Stimulated activated CD8-positive, alpha-beta memory T cell treated with anti-CD3 and anti-CD28 coated beads, Interleukin-2, amount 100 ng/mL, for 48 hours (primary cell): ENCODE measurements at regions not wholly inside any gene's neighbourhood (a gene's known extent, or its start where the extent isn't known, plus 50 kb on each side); places are given as distances from the start of the nearest gene placed in this dataset.

Experiments used
- DNase-seq, 2 donors: peaks; one replicate each; pipeline ENCODE4 v3.0.0-alpha.2; 2020; ENCODE audit warnings: low read depth in 2 of 2

- no peak for DNase-seq
Measured at GRCh38 chr2:59684116-59684770, 869.2 kb downstream of the BCL11A start.

- no peak for DNase-seq
Measured at GRCh38 chr2:59680863-59681262, 872.6 kb downstream of the BCL11A start.

GRCh38 chr2:59677158-59677557, 876.3 kb downstream of the BCL11A start:
- DNase-seq, result no peak

- DNase-seq, result no peak
Measured at GRCh38 chr2:59674100-59674499, 879.4 kb downstream of the BCL11A start.

- DNase-seq, result no peak
Measured at GRCh38 chr2:59665021-59665420, 888.4 kb downstream of the BCL11A start.

DNA sequence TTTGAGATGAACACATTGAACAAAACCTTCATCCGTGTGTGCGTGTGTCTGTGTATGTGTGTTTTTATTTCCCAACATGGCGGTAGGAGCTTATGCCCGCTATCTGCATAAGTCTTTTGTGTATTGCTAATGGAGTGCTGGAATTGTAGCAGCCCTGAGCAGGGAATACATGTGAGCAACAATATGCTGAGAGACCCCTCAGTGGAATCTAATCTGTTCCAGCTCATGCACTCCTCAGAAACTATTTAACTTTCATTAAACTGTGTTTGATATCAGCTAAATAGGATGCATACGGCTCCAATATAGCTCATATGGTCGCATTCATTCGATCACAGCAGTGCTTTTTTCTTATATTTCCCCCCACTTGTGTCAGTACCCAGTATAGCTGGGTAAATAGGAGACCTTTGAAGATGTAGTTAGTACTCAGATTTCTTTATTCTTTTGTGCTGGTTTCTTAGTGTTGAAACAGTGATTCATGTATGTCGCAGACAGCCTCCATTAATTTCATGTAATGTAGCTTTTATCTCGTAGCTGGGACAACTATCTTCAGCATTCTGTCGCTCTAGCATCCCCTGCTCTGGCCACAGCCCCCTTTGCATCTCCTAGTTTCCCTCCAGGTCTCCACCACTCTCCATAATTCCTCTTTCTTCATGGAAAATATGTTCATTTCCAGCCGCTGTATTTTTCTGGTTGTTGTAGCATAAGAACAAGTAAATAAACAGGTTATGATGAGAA, 891.2 kb downstream of the BCL11A start:
- DNase-seq, result no peak

DNA sequence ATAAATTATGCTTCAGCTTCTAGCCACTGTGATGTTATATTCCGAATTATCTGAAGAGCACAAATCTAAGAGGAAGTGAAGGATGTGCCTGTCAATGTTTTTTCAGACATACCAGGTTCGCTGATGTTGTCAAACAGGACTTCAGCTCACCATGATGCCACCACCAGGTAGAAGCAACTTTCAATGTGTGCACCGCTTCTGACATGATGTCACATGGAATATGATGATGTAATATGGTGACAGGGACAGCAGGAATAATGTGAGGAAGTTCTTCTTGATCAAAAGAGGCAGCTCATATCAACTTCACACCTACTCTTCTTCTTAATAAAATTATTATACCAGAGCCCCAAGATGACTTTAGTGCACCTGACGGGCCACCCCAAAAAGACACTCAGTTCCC, 893.2 kb downstream of the BCL11A start:
- DNase-seq, result no peak

- DNase-seq, result no peak
Measured at GRCh38 chr2:59658906-59659635, 894.4 kb downstream of the BCL11A start.

DNA sequence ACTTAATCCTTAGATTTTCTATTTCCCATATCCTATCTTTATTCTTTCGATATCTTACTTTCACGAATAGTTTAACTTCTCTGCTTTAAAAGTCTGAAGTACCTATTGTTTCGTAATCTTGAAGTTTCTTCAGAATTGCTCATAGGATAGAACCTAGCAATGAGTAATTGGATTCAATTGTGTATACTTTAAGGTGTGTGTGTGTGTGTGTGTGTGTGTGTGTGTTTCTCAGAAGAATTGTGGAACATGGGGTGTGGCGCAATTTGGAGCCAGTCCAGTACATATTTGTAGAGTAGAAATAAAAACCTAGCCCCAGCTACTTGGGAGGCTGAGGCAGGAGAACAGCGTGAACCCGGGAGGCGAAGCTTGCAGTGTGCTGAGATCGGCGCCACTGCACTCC, 897.6 kb downstream of the BCL11A start:
- no peak for DNase-seq

DNA sequence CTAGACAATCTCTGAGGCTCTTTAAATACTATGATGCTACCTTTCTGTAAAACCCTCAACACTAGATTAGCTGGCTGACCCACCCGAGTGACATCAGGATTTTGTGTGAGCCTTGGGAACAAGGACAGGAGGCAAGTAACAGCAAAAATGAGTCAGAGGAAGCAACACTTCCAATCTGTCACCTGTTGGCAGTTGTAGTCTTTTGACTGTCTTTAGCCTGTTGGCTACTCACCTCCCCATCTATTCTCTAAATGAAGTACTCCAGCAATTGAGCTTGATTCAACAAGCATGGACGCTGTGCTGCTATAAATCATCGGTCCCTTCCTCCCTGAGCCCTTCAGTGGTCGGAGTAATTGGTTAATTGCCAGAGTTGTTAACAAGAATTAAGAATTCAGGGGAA, 898.7 kb downstream of the BCL11A start:
- no peak for DNase-seq

GRCh38 chr2:59653164-59653563, 900.3 kb downstream of the BCL11A start:
- DNase-seq, result no peak

DNA sequence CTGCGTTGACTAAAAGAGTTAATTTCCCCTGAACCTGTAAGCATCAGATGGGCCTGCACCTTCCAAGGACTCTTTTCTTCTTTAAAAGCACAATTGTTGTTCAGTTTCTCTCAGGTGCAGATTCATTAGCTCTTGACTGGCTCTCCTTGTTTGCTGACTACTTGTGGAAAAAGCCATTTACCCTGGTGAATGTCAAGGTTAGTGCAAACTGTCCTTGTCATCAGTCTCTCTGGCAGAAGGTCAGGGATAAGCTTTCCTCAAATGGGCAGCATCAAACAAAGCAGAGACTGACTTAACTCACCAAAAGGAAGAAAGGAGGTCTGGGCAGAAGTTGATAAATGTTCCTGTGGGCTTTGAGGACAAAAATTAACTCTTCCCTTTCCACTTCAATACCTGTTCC, 922.7 kb downstream of the BCL11A start:
- no peak for DNase-seq

DNA sequence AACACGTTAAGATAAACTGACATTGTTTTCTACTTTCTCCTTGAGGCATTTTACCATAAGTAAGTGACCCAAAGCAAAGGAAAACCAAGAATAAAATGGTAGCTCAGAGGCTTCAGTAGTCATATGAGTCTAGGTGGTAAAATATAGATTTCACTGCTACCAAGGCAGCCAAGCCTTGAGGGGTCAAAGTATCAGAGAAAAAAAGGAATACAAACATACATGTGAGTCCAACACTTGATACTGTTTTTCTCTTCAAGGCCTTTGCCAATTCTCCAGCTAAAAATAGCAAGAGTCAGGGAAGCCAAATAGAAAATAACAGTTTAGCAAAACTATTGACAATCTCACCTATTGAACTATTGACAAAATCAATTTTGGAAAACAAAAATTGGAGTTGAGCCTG, 925.9 kb downstream of the BCL11A start:
- no peak for DNase-seq

DNA sequence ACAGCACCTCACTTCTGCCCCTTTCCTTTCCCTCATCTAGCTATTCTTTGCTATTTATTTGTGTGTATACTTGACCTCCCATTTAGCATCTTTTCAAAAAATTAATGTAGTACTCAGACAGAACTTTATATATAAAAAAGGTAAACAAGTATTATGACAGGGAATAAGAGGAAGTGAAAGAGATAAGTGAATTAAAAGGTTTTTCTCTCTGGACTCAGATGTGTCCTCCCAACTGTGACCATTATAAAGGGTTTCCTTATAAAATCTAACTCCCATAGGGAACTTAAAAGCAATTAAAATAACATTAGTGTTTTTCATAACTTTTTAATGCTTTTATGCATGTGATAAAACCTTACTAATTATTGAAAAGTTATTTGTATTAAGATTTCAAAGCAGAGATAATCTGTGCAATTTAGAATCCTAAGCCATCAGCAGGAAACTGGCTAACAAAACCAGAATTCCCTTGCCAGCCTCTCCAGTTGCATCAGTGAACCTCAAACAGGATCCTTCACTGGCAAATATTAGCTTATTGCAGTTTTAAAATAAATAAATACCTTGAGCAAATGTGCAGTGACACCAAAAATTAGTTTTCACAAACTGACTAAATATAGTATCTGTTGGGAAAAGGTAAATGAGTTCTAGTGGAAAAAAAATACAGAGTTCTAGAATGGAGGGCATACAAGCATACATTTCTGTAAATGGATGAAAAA, 930.7 kb downstream of the BCL11A start:
- DNase-seq, result no peak

GRCh38 chr2:59604123-59604522, 949.3 kb downstream of the BCL11A start:
- DNase-seq, result no peak

DNA sequence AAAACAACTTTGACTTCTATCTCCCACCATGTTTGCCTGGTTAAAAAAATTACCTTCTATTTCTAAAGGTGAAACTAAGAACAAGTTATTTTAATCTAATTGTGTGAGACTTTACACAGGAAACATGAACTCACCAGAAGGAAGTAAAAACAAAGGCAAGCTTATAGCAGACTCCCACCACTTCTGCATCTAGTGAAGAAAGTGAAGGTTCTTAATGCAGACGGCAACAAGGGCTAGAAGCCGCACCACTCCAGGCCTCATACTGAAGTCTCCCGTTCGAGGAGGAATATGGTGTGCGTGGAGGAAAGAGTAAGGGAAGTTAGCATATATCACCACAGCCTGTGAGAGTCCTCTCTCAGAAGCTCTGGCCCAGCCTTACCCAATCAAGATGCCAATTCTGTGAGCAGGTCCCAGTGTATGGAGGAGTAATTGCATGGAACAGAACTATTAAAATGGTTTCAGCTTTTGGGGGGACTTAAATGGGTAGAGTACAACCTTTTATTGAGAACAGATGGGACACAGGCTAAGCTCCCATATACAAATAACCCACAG, 958.7 kb downstream of the BCL11A start:
- no peak for DNase-seq

GRCh38 chr2:59590798-59591197, 962.7 kb downstream of the BCL11A start:
- no peak for DNase-seq

DNA sequence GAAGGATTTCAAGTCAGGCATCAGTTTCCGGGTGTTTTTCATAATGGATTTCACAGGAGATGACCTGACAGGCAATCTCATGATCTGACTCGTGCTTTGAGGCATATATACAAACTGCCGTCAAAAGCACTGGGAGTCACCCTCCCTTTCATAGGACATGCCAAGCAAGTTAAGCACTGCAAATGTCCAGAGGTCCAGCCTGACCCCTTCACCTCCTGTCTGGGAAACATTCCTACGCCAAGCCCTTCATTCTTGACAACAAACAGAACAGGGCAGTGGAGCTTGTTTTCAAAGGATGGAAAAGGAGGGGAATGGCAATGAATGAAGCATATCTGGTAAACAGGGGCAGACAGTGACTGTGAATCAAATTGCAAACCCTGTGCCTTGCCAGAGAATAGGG, 963.6 kb downstream of the BCL11A start:
- DNase-seq, result no peak

DNA sequence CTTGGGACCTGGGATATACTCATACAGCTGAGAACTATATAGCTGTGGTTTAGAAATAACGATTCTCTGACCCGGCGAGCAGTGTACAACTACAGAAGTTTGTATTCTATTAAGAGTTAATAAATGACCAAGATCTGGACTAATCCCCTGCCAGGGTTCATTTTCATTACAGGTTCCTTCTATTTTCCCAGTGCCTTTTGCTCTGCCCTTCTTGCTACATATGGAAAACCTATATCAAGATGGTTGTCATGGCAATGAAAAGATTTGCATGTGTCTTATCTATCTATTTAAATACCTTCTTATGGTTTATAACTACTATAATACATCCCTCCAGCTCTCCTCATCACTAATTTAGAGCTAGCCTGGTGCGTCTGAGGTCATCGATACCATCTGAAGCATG, 965.2 kb downstream of the BCL11A start:
- DNase-seq, result no peak

GRCh38 chr2:59586176-59586575, 967.3 kb downstream of the BCL11A start:
- no peak for DNase-seq

DNA sequence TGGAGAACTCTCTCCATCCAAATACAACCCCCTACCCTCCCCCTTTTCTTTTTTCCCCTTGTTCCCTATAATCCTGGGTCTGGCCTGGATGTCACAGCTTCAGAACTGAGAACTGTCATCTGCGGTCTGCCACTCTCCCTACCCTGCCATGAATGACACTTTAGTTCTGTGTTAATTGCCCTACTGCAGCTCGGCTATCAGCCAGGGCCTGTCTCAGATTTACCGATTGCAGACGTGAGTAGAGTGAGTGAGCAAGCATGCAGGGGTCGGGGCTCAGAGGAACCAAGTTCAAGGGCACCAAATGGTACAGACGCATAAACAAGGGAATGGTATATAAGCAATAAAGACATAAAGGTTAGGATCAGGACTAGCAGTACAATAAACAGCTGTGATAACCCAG, 967.8 kb downstream of the BCL11A start:
- no peak for DNase-seq

DNA sequence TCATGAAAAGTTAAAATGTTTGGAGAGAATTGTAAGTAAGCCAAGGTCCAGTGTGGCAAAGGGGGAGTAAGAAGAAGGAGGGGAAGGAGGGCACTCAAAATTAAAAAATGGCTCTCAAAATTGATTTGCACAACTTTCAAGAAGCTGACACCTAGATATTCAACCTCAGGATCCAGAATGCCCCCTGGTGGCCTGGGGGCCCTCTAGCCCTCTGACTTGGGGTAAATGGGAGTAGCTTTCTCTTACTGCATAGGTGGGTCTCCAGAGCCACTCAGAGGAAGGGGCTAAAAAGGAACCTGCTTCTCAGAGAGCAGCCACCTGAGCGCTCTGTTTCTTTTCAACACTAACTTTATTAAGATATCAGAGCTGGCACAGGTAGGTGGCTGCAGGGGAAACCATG, 968.5 kb downstream of the BCL11A start:
- no peak for DNase-seq
